ENCODE measurements at regions not wholly inside any gene's neighbourhood (a gene's known extent, or its start where the extent isn't known, plus 50 kb on each side); places are given as distances from the start of the nearest gene placed in this dataset.

- DNase-seq, result no peak
These were observed 211.9 kb upstream of the LHX5 start for GRCh38 chr12:113683574-113683973.

- DNase-seq, result no peak
These were observed 209.2 kb upstream of the LHX5 start for GRCh38 chr12:113680868-113681267.

- DNase-seq, result no peak
These were observed 206.8 kb upstream of the LHX5 start for GRCh38 chr12:113678223-113679119.

- DNase-seq, result no peak
These were observed 204.9 kb upstream of the LHX5 start for GRCh38 chr12:113676547-113676946.

- DNase-seq, result no peak
These were observed 204.4 kb upstream of the LHX5 start for GRCh38 chr12:113676117-113676516.

GRCh38 chr12:113674996-113675395, 203.3 kb upstream of the LHX5 start:
- no peak for DNase-seq

GRCh38 chr12:113674302-113674701, 202.6 kb upstream of the LHX5 start:
- DNase-seq, result no peak

GRCh38 chr12:113673458-113674238, 202.0 kb upstream of the LHX5 start:
- no peak for DNase-seq

- DNase-seq, result no peak
These were observed 199.1 kb upstream of the LHX5 start for GRCh38 chr12:113670742-113671141.

GRCh38 chr12:113667676-113668356, 196.1 kb upstream of the LHX5 start:
- no peak for DNase-seq

- no peak for DNase-seq
These were observed 195.4 kb upstream of the LHX5 start for GRCh38 chr12:113667095-113667494.

- no peak for DNase-seq
These were observed 194.6 kb upstream of the LHX5 start for GRCh38 chr12:113666223-113666622.

- no peak for DNase-seq
These were observed 193.8 kb upstream of the LHX5 start for GRCh38 chr12:113665457-113665856.

- no peak for DNase-seq
These were observed 192.6 kb upstream of the LHX5 start for GRCh38 chr12:113664224-113664681.

GRCh38 chr12:113663396-113663795, 191.7 kb upstream of the LHX5 start:
- no peak for DNase-seq

GRCh38 chr12:113660936-113661335, 189.3 kb upstream of the LHX5 start:
- DNase-seq, result no peak

- no peak for DNase-seq
These were observed 187.7 kb upstream of the LHX5 start for GRCh38 chr12:113659416-113659815.

- no peak for DNase-seq
These were observed 187.3 kb upstream of the LHX5 start for GRCh38 chr12:113659015-113659414.

- DNase-seq, result no peak
These were observed 186.5 kb upstream of the LHX5 start for GRCh38 chr12:113658006-113658655.

GRCh38 chr12:113655919-113656318, 184.2 kb upstream of the LHX5 start:
- no peak for DNase-seq

GRCh38 chr12:113655479-113655878, 183.8 kb upstream of the LHX5 start:
- DNase-seq, result no peak

GRCh38 chr12:113651662-113652061, 180.0 kb upstream of the LHX5 start:
- DNase-seq, result no peak

- no peak for DNase-seq
These were observed 178.8 kb upstream of the LHX5 start for GRCh38 chr12:113650476-113650875.

Measured in activated T-cell treated with anti-CD3 and anti-CD28 coated beads, Interleukin-2, amount 50 U/mL, for 48 hours (primary cell).